GM23338 (cell line): ENCODE measurements at regions not wholly inside any gene's neighbourhood (a gene's known extent, or its start where the extent isn't known, plus 50 kb on each side); places are given as distances from the start of the nearest gene placed in this dataset.

Experiments
- ATAC-seq: fragments of 200-7000 bp; cut with Tn5 transposase; 3 replicates; pipeline ENCODE4 v1.9.1; 2020
- DNase-seq: peaks from one replicate; pipeline ENCODE4 v3.0.0-alpha.2; 2015; ENCODE audit warnings: low spot score
- H2AFZ ChIP-seq: fragments of 200-600 bp; sonication (generic); 2 replicates; pipeline ENCODE4 v1.8.0; 2016; ENCODE audit warnings: antibody characterized with exemption, mild to moderate bottlenecking, moderate library complexity
- H3F3A ChIP-seq: fragments of 200-600 bp; sonication (generic); replicated peaks from 2 replicates; pipeline ENCODE4 v1.8.0; 2017; ENCODE audit warnings: antibody characterized with exemption, mixed run types, low read depth
- H3K27ac ChIP-seq: fragments of 200-600 bp; sonication (generic); 2 replicates; pipeline ENCODE4 v1.6.1; 2016; ENCODE audit warnings: low read depth
- H3K27me3 ChIP-seq: fragments of 200-600 bp; sonication (generic); 2 replicates; pipeline ENCODE4 v1.8.0; 2016; ENCODE audit warnings: mild to moderate bottlenecking, mixed run types, moderate library complexity; ENCODE audit not compliant: insufficient read depth
- H3K36me3 ChIP-seq: fragments of 200-600 bp; sonication (generic); 2 replicates; pipeline ENCODE4 v1.8.0; 2016; ENCODE audit warnings: mild to moderate bottlenecking; ENCODE audit not compliant: insufficient read depth
- H3K4me1 ChIP-seq: fragments of 200-600 bp; sonication (generic); 2 replicates; pipeline ENCODE4 v1.8.0; 2016; ENCODE audit warnings: mild to moderate bottlenecking, moderate library complexity; ENCODE audit not compliant: insufficient read depth
- H3K4me2 ChIP-seq: fragments of 200-600 bp; sonication (generic); 2 replicates; pipeline ENCODE4 v1.7.1; 2017; ENCODE audit warnings: mixed run types
- H3K4me3 ChIP-seq: fragments of 200-600 bp; sonication (generic); 2 replicates; pipeline ENCODE4 v1.6.1; 2016; ENCODE audit warnings: mixed run types
- H3K79me2 ChIP-seq: fragments of 200-600 bp; sonication (generic); replicated peaks from 2 replicates; pipeline ENCODE4 v1.8.0; 2017; ENCODE audit warnings: mild to moderate bottlenecking; ENCODE audit not compliant: insufficient read depth
- H3K9me2 ChIP-seq: fragments of 200-600 bp; sonication (generic); 2 replicates; pipeline ENCODE4 v1.8.0; 2017; ENCODE audit not compliant: insufficient read depth
- H4K20me1 ChIP-seq: fragments of 200-600 bp; sonication (generic); replicated peaks from 2 replicates; pipeline ENCODE4 v1.8.0; 2017; ENCODE audit warnings: mild to moderate bottlenecking; ENCODE audit not compliant: insufficient read depth
- H3K27ac Mint-ChIP-seq: 2 replicates; pipeline ENCODE4 v1.8.0; 2020; ENCODE audit warnings: inconsistent platforms, mild to moderate bottlenecking, moderate library complexity, mixed read lengths
- H3K27me3 Mint-ChIP-seq: 3 replicates; pipeline ENCODE4 v1.8.0; 2022; ENCODE audit warnings: low read depth, mild to moderate bottlenecking, moderate library complexity, mixed read lengths, inconsistent platforms; ENCODE audit not compliant: insufficient read depth, poor library complexity
- H3K36me3 Mint-ChIP-seq: 3 replicates; pipeline ENCODE4 v1.8.0; 2021; ENCODE audit warnings: low read depth, mild to moderate bottlenecking, inconsistent platforms, moderate library complexity, mixed read lengths
- H3K4me1 Mint-ChIP-seq: 3 replicates; pipeline ENCODE4 v1.8.0; 2020; ENCODE audit warnings: mild to moderate bottlenecking, inconsistent platforms, mixed read lengths
- H3K4me3 Mint-ChIP-seq: 3 replicates; pipeline ENCODE4 v1.8.0; 2021; ENCODE audit warnings: moderate library complexity, mild to moderate bottlenecking, inconsistent platforms, mixed read lengths
- H3K9me3 Mint-ChIP-seq: 3 replicates; pipeline ENCODE4 v1.8.0; 2020; ENCODE audit warnings: moderate library complexity, mild to moderate bottlenecking, inconsistent platforms, mixed read lengths
- CREB1 ChIP-seq: fragments of 250-450 bp; sonication (Bioruptor Pico); IDR thresholded peaks from 2 replicates; pipeline ENCODE4 v1.5.0; 2020; ENCODE audit warnings: low read depth, mild to moderate bottlenecking, moderate library complexity
- EZH2 ChIP-seq: fragments of 200-600 bp; sonication (generic); IDR thresholded peaks from one replicate; pipeline ENCODE4 v1.8.0; 2017; ENCODE audit warnings: antibody characterized with exemption, mild to moderate bottlenecking, low read depth; ENCODE audit not compliant: unreplicated experiment
- EZH2phosphoT487 ChIP-seq: fragments of 200-600 bp; sonication (generic); IDR thresholded peaks from one replicate; pipeline ENCODE4 v1.8.1; 2018; ENCODE audit warnings: antibody characterized with exemption; ENCODE audit not compliant: unreplicated experiment
- JUNB ChIP-seq: IDR thresholded peaks from one replicate; pipeline ENCODE4 v1.6.1; 2016; ENCODE audit warnings: antibody characterized with exemption; ENCODE audit not compliant: unreplicated experiment
- NANOG ChIP-seq: IDR thresholded peaks from 2 replicates; pipeline ENCODE4 v1.6.1; 2016; ENCODE audit warnings: antibody characterized with exemption, borderline replicate concordance
- POLR2AphosphoS5 ChIP-seq: IDR thresholded peaks from 2 replicates; pipeline ENCODE4 v1.6.1; 2016; ENCODE audit warnings: antibody characterized with exemption, low read depth
- STAT1 ChIP-seq: IDR thresholded peaks from one replicate; pipeline ENCODE4 v1.6.1; 2016; ENCODE audit warnings: antibody characterized with exemption; ENCODE audit not compliant: unreplicated experiment
- ZNF114 ChIP-seq: fragments of 250-450 bp; sonication (Bioruptor Pico); IDR thresholded peaks from 2 replicates; pipeline ENCODE4 v1.5.0; 2020; ENCODE audit warnings: mild to moderate bottlenecking, moderate library complexity
- ZNF331 ChIP-seq: fragments of 250-450 bp; sonication (Bioruptor Pico); IDR thresholded peaks from 2 replicates; pipeline ENCODE4 v1.5.0; 2020; ENCODE audit warnings: low read depth, mild to moderate bottlenecking, moderate library complexity
- TF ChIP-seq, protein P1 (sequence below), 2 experiments: fragments of 200-600 bp in 1 of 2; sonication (generic) in 1 of 2; conservative IDR thresholded peaks; 2 replicates each; pipeline versions ENCODE4 v1.5.1 to v1.6.1; 2016 to 2017; ENCODE audit warnings: antibody characterized with exemption in 2 of 2, low read depth in 2 of 2, mild to moderate bottlenecking in 2 of 2, moderate library complexity in 1 of 2
- TF ChIP-seq, protein P2 (sequence below): IDR thresholded peaks from 2 replicates; pipeline ENCODE4 v1.6.1; 2016; ENCODE audit warnings: antibody characterized with exemption
- TF ChIP-seq, protein P3 (sequence below): IDR thresholded peaks from one replicate; pipeline ENCODE4 v1.6.1; 2018; ENCODE audit warnings: antibody characterized with exemption; ENCODE audit not compliant: unreplicated experiment
- TF ChIP-seq, protein P4 (sequence below): fragments of 250-450 bp; sonication (Bioruptor Pico); IDR thresholded peaks from 2 replicates; pipeline ENCODE4 v1.5.0; 2020; ENCODE audit warnings: mild to moderate bottlenecking, moderate library complexity

DNA sequence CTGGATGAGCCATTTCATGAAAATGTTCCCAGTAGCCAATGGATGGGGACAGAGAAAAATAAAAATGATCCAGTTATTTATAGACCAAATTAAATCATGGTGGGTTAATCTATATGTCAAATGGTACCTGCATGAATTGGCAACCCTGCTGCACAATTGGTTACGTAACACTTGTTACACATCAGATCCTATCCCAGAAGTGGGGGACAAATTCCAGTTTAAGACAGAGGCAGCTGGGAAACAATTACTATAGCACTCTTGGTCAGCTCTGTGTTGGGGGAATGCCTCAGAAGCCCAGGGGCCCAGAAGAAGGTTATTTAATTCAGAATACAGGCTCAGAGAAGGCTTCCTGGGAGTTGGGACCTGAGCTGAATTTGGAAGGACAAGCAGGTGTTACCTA, 81.1 kb upstream of the FLT1 start:
- no peaks in the 10 kb centered on the region for H3K27me3 ChIP-seq
- H3K9me2 ChIP-seq: peaks cover 8% of the 10 kb centered on the region
- Mint-ChIP-seq H3K4me1 (peaks cover 22% of the 10 kb centered on the region), H3K27ac (no peak overlapping the region), H3K9me3 (no peaks in the 10 kb centered on the region), H3K27me3 (peaks cover 9% of the 10 kb centered on the region), H3K4me3 (no peak overlapping the region), H3K36me3 (no peaks in the 10 kb centered on the region)
- H4K20me1 ChIP-seq: no peaks in the 10 kb centered on the region
- H2AFZ ChIP-seq: no peak overlapping the region
- H3K4me1 ChIP-seq: no peaks in the 10 kb centered on the region
- DNase-seq (no peak), ATAC-seq (no peak)
- no peak overlapping the region for H3K4me3 ChIP-seq
- no peak overlapping the region for H3K4me2 ChIP-seq
- no peak overlapping the region for H3K27ac ChIP-seq
- no peaks in the 10 kb centered on the region for H3K79me2 ChIP-seq
- TF ChIP-seq JUNB (no peak), POLR2AphosphoS5 (no peak), EZH2 (no peak), ZNF114 (CRISPR knock-in tag) (no peak), STAT1 (no peak), CREB1 (CRISPR knock-in tag) (no peak), EZH2phosphoT487 (no peak), ZNF331 (CRISPR knock-in tag) (no peak), NANOG (no peak)
- TF ChIP-seq, protein P1, sequence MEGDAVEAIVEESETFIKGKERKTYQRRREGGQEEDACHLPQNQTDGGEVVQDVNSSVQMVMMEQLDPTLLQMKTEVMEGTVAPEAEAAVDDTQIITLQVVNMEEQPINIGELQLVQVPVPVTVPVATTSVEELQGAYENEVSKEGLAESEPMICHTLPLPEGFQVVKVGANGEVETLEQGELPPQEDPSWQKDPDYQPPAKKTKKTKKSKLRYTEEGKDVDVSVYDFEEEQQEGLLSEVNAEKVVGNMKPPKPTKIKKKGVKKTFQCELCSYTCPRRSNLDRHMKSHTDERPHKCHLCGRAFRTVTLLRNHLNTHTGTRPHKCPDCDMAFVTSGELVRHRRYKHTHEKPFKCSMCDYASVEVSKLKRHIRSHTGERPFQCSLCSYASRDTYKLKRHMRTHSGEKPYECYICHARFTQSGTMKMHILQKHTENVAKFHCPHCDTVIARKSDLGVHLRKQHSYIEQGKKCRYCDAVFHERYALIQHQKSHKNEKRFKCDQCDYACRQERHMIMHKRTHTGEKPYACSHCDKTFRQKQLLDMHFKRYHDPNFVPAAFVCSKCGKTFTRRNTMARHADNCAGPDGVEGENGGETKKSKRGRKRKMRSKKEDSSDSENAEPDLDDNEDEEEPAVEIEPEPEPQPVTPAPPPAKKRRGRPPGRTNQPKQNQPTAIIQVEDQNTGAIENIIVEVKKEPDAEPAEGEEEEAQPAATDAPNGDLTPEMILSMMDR (conservative IDR thresholded peaks at IDR 0.05; ENCODE audit: low read depth in 2 of 2): no peak
- TF ChIP-seq, protein P2, sequence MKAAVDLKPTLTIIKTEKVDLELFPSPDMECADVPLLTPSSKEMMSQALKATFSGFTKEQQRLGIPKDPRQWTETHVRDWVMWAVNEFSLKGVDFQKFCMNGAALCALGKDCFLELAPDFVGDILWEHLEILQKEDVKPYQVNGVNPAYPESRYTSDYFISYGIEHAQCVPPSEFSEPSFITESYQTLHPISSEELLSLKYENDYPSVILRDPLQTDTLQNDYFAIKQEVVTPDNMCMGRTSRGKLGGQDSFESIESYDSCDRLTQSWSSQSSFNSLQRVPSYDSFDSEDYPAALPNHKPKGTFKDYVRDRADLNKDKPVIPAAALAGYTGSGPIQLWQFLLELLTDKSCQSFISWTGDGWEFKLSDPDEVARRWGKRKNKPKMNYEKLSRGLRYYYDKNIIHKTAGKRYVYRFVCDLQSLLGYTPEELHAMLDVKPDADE: no peak
- TF ChIP-seq, protein P3, sequence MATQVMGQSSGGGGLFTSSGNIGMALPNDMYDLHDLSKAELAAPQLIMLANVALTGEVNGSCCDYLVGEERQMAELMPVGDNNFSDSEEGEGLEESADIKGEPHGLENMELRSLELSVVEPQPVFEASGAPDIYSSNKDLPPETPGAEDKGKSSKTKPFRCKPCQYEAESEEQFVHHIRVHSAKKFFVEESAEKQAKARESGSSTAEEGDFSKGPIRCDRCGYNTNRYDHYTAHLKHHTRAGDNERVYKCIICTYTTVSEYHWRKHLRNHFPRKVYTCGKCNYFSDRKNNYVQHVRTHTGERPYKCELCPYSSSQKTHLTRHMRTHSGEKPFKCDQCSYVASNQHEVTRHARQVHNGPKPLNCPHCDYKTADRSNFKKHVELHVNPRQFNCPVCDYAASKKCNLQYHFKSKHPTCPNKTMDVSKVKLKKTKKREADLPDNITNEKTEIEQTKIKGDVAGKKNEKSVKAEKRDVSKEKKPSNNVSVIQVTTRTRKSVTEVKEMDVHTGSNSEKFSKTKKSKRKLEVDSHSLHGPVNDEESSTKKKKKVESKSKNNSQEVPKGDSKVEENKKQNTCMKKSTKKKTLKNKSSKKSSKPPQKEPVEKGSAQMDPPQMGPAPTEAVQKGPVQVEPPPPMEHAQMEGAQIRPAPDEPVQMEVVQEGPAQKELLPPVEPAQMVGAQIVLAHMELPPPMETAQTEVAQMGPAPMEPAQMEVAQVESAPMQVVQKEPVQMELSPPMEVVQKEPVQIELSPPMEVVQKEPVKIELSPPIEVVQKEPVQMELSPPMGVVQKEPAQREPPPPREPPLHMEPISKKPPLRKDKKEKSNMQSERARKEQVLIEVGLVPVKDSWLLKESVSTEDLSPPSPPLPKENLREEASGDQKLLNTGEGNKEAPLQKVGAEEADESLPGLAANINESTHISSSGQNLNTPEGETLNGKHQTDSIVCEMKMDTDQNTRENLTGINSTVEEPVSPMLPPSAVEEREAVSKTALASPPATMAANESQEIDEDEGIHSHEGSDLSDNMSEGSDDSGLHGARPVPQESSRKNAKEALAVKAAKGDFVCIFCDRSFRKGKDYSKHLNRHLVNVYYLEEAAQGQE: no peak
- TF ChIP-seq, protein P4, sequence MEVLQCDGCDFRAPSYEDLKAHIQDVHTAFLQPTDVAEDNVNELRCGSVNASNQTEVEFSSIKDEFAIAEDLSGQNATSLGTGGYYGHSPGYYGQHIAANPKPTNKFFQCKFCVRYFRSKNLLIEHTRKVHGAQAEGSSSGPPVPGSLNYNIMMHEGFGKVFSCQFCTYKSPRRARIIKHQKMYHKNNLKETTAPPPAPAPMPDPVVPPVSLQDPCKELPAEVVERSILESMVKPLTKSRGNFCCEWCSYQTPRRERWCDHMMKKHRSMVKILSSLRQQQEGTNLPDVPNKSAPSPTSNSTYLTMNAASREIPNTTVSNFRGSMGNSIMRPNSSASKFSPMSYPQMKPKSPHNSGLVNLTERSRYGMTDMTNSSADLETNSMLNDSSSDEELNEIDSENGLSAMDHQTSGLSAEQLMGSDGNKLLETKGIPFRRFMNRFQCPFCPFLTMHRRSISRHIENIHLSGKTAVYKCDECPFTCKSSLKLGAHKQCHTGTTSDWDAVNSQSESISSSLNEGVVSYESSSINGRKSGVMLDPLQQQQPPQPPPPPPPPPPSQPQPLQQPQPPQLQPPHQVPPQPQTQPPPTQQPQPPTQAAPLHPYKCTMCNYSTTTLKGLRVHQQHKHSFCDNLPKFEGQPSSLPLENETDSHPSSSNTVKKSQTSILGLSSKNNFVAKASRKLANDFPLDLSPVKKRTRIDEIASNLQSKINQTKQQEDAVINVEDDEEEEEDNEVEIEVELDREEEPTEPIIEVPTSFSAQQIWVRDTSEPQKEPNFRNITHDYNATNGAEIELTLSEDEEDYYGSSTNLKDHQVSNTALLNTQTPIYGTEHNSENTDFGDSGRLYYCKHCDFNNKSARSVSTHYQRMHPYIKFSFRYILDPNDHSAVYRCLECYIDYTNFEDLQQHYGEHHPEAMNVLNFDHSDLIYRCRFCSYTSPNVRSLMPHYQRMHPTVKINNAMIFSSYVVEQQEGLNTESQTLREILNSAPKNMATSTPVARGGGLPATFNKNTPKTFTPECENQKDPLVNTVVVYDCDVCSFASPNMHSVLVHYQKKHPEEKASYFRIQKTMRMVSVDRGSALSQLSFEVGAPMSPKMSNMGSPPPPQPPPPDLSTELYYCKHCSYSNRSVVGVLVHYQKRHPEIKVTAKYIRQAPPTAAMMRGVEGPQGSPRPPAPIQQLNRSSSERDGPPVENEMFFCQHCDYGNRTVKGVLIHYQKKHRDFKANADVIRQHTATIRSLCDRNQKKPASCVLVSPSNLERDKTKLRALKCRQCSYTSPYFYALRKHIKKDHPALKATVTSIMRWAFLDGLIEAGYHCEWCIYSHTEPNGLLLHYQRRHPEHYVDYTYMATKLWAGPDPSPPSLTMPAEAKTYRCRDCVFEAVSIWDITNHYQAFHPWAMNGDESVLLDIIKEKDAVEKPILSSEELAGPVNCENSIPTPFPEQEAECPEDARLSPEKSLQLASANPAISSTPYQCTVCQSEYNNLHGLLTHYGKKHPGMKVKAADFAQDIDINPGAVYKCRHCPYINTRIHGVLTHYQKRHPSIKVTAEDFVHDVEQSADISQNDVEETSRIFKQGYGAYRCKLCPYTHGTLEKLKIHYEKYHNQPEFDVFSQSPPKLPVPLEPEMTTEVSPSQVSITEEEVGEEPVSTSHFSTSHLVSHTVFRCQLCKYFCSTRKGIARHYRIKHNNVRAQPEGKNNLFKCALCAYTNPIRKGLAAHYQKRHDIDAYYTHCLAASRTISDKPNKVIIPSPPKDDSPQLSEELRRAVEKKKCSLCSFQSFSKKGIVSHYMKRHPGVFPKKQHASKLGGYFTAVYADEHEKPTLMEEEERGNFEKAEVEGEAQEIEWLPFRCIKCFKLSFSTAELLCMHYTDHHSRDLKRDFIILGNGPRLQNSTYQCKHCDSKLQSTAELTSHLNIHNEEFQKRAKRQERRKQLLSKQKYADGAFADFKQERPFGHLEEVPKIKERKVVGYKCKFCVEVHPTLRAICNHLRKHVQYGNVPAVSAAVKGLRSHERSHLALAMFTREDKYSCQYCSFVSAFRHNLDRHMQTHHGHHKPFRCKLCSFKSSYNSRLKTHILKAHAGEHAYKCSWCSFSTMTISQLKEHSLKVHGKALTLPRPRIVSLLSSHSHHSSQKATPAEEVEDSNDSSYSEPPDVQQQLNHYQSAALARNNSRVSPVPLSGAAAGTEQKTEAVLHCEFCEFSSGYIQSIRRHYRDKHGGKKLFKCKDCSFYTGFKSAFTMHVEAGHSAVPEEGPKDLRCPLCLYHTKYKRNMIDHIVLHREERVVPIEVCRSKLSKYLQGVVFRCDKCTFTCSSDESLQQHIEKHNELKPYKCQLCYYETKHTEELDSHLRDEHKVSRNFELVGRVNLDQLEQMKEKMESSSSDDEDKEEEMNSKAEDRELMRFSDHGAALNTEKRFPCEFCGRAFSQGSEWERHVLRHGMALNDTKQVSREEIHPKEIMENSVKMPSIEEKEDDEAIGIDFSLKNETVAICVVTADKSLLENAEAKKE (CRISPR knock-in tag): no peak
- H3F3A ChIP-seq: no peaks in the 10 kb centered on the region
- H3K36me3 ChIP-seq: no peaks in the 10 kb centered on the region
